Mesenchymal stem cell (in vitro differentiated cells and primary cell): ENCODE measurements at regions not wholly inside any gene's neighbourhood (a gene's known extent, or its start where the extent isn't known, plus 50 kb on each side); places are given as distances from the start of the nearest gene placed in this dataset.

Experiments used
- DNase-seq: peaks from one replicate; pipeline ENCODE4 v3.0.0-alpha.2; 2013
- H2AFZ ChIP-seq: one replicate; pipeline ENCODE4 v1.6.1; 2013; ENCODE audit warnings: low read depth, mild to moderate bottlenecking, control low read depth, inconsistent platforms, low read length, moderate library complexity
- H2AK5ac ChIP-seq: 2 replicates; pipeline ENCODE4 v1.6.1; 2013; ENCODE audit warnings: low read length, moderate library complexity, mild to moderate bottlenecking, inconsistent platforms; ENCODE audit not compliant: severe bottlenecking
- H2BK120ac ChIP-seq: one replicate; pipeline ENCODE4 v1.6.1; 2013; ENCODE audit warnings: low read depth, mild to moderate bottlenecking, inconsistent platforms, low read length, moderate library complexity
- H2BK12ac ChIP-seq, 2 experiments: one replicate each; pipeline ENCODE4 v1.6.1; 2013; ENCODE audit warnings: inconsistent platforms in 2 of 2, low read length in 2 of 2, mild to moderate bottlenecking in 2 of 2, moderate library complexity in 2 of 2, control low read depth in 1 of 2
- H2BK15ac ChIP-seq: one replicate; pipeline ENCODE4 v1.6.1; 2013; ENCODE audit warnings: mild to moderate bottlenecking, low read depth, inconsistent platforms; ENCODE audit not compliant: poor library complexity, severe bottlenecking
- H2BK5ac ChIP-seq: 2 replicates; pipeline ENCODE4 v1.6.1; 2013; ENCODE audit warnings: low read depth, mild to moderate bottlenecking, low read length, control low read depth, inconsistent platforms; ENCODE audit not compliant: poor library complexity, severe bottlenecking
- H3K14ac ChIP-seq, 2 experiments: one replicate each; pipeline ENCODE4 v1.6.1; 2013; ENCODE audit warnings: inconsistent platforms in 2 of 2, low read length in 2 of 2, control low read depth in 1 of 2, mild to moderate bottlenecking in 1 of 2, moderate library complexity in 1 of 2
- H3K18ac ChIP-seq, 2 experiments: one replicate each; pipeline ENCODE4 v1.6.1; 2013; ENCODE audit warnings: inconsistent platforms in 2 of 2, low read length in 2 of 2, control low read depth in 1 of 2, low read depth in 1 of 2, mild to moderate bottlenecking in 1 of 2
- H3K23ac ChIP-seq, 2 experiments: one replicate each; pipeline ENCODE4 v1.6.1; 2013; ENCODE audit warnings: inconsistent platforms in 2 of 2, low read length in 2 of 2, mild to moderate bottlenecking in 2 of 2, moderate library complexity in 2 of 2, control low read depth in 1 of 2
- H3K27ac ChIP-seq: 2 replicates; pipeline ENCODE4 v1.5.1; 2013; ENCODE audit warnings: mild to moderate bottlenecking, moderate library complexity, low read length, control low read depth, inconsistent platforms; ENCODE audit not compliant: poor library complexity, severe bottlenecking
- H3K27me3 ChIP-seq, 2 experiments: 2 replicates each; pipeline versions ENCODE4 v1.6.1 to v1.7.0; 2013; ENCODE audit warnings: low read length in 2 of 2, mild to moderate bottlenecking in 2 of 2, moderate library complexity in 2 of 2, control low read depth in 1 of 2, inconsistent platforms in 1 of 2; ENCODE audit not compliant: control insufficient read depth in 1 of 2, insufficient read depth in 1 of 2
- H3K36me3 ChIP-seq, 2 experiments: 2 replicates each; pipeline versions ENCODE4 v1.6.1 to v1.7.0; 2013; ENCODE audit warnings: low read length in 2 of 2, control low read depth in 1 of 2, inconsistent platforms in 1 of 2, low read depth in 1 of 2, mild to moderate bottlenecking in 1 of 2; ENCODE audit not compliant: insufficient read depth in 2 of 2, control insufficient read depth in 1 of 2
- H3K4ac ChIP-seq, 2 experiments: one replicate each; pipeline ENCODE4 v1.6.1; 2013; ENCODE audit warnings: inconsistent platforms in 2 of 2, low read length in 2 of 2, mild to moderate bottlenecking in 2 of 2, moderate library complexity in 2 of 2, control low read depth in 1 of 2, low read depth in 1 of 2
- H3K4me1 ChIP-seq: 2 replicates; pipeline ENCODE4 v1.6.1; 2013; ENCODE audit warnings: low read depth, low read length, control low read depth; ENCODE audit not compliant: control insufficient read depth, insufficient read depth
- H3K4me2 ChIP-seq: 2 replicates; pipeline ENCODE4 v1.6.1; 2013; ENCODE audit warnings: low read length, mild to moderate bottlenecking, inconsistent platforms; ENCODE audit not compliant: poor library complexity, severe bottlenecking
- H3K4me3 ChIP-seq, 2 experiments: 2 replicates each; pipeline versions ENCODE4 v1.5.1 to v1.7.0; 2013; ENCODE audit warnings: low read length in 2 of 2, mild to moderate bottlenecking in 2 of 2, control low read depth in 1 of 2, low read depth in 1 of 2; ENCODE audit not compliant: insufficient read depth in 1 of 2
- H3K79me1 ChIP-seq: replicated peaks from 2 replicates; pipeline ENCODE4 v1.6.1; 2013; ENCODE audit warnings: mild to moderate bottlenecking, control low read depth, low read length, inconsistent platforms; ENCODE audit not compliant: poor library complexity, severe bottlenecking
- H3K9ac ChIP-seq: 2 replicates; pipeline ENCODE4 v1.7.0; 2013; ENCODE audit warnings: mild to moderate bottlenecking, low read length, moderate library complexity
- H3K9me3 ChIP-seq: 2 replicates; pipeline ENCODE4 v1.7.0; 2013; ENCODE audit warnings: mild to moderate bottlenecking, low read length; ENCODE audit not compliant: control insufficient read depth
- H4K8ac ChIP-seq: one replicate; pipeline ENCODE4 v1.6.1; 2013; ENCODE audit warnings: inconsistent platforms, mild to moderate bottlenecking, low read length, moderate library complexity
- H4K91ac ChIP-seq: one replicate; pipeline ENCODE4 v1.6.1; 2013; ENCODE audit warnings: mild to moderate bottlenecking, low read length, inconsistent platforms
- WGBS: methylation state at CpG from one replicate; pipeline ENCODE4 v1.1.7; 2013; ENCODE audit warnings: mixed read lengths; 5-methylcytosine and 5-hydroxymethylcytosine counted together

- WGBS, result 97% methylated on average over 3 of the region's 5 CpGs
- Histone ChIP-seq H2BK120ac (no peak overlapping the region), H2BK12ac (no peak overlapping the region), H3K23ac (no peak overlapping the region), H4K91ac (no peak overlapping the region), H3K27me3 (no peaks in the 10 kb centered on the region), H3K4ac (no peak overlapping the region), H3K14ac (no peak overlapping the region), H3K27ac (no peak overlapping the region), H3K4me1 (no peaks in the 10 kb centered on the region), H2AK5ac (no peak overlapping the region), H3K79me1 (no peaks in the 10 kb centered on the region), H3K9me3 (peaks cover under 1% of the 10 kb centered on the region), H3K4me3 (no peak overlapping the region), H2BK5ac (no peak overlapping the region), H2BK15ac (no peak overlapping the region), H3K18ac (no peak overlapping the region), H2AFZ (no peak overlapping the region), H3K4me2 (no peak overlapping the region), H3K36me3 (no peaks in the 10 kb centered on the region), H4K8ac (no peak overlapping the region), H3K9ac (no peak overlapping the region)
- no peak for DNase-seq
Measured at GRCh38 chr20:12777016-12777415, 231.8 kb upstream of the SPTLC3 start.

GRCh38 chr20:12786276-12786675 lies 222.5 kb upstream of the SPTLC3 start:
- peaks cover 6% of the 10 kb centered on the region for H3K9me3 ChIP-seq
- no peak overlapping the region for H3K4me3 ChIP-seq
- no peak overlapping the region for H2BK15ac ChIP-seq
- no peaks in the 10 kb centered on the region for H3K4me1 ChIP-seq
- no peak overlapping the region for H3K23ac ChIP-seq
- no peak overlapping the region for H4K8ac ChIP-seq
- H2AK5ac ChIP-seq, result no peak overlapping the region
- no peaks in the 10 kb centered on the region for H3K27me3 ChIP-seq
- H2BK12ac ChIP-seq, result no peak overlapping the region
- no peaks in the 10 kb centered on the region for H3K79me1 ChIP-seq
- no peaks in the 10 kb centered on the region for H3K36me3 ChIP-seq
- H3K4me2 ChIP-seq, result no peak overlapping the region
- H2BK5ac ChIP-seq, result no peak overlapping the region
- H3K14ac ChIP-seq, result no peak overlapping the region
- DNase-seq, result no peak
- no peak overlapping the region for H3K9ac ChIP-seq
- 80% methylated on average over 1 of the region's 5 CpGs for WGBS
- H4K91ac ChIP-seq, result no peak overlapping the region
- no peak overlapping the region for H3K18ac ChIP-seq
- no peak overlapping the region for H3K27ac ChIP-seq
- H3K4ac ChIP-seq, result no peak overlapping the region
- no peak overlapping the region for H2AFZ ChIP-seq
- H2BK120ac ChIP-seq, result no peak overlapping the region

- Histone ChIP-seq H4K8ac (no peak overlapping the region), H3K9ac (no peak overlapping the region), H2BK15ac (no peak overlapping the region), H3K9me3 (peaks cover 3% of the 10 kb centered on the region), H2AFZ (no peak overlapping the region), H4K91ac (no peak overlapping the region), H3K18ac (no peak overlapping the region), H2BK5ac (no peak overlapping the region), H3K27ac (no peak overlapping the region), H3K4ac (no peak overlapping the region), H3K4me1 (no peaks in the 10 kb centered on the region), H3K14ac (no peak overlapping the region), H2BK120ac (no peak overlapping the region), H3K23ac (no peak overlapping the region), H3K79me1 (no peaks in the 10 kb centered on the region), H3K4me3 (no peak overlapping the region), H3K36me3 (no peaks in the 10 kb centered on the region), H2AK5ac (no peak overlapping the region), H3K27me3 (no peaks in the 10 kb centered on the region), H2BK12ac (no peak overlapping the region), H3K4me2 (no peak overlapping the region)
- 81% methylated on average over 7 of the region's 8 CpGs for WGBS
- no peak for DNase-seq
Measured at GRCh38 chr20:12788632-12789299, 220.0 kb upstream of the SPTLC3 start.

- Histone ChIP-seq H3K36me3 (no peaks in the 10 kb centered on the region), H4K8ac (no peak overlapping the region), H3K4me1 (no peaks in the 10 kb centered on the region), H2AFZ (no peak overlapping the region), H3K9ac (no peak overlapping the region), H2BK5ac (no peak overlapping the region), H2BK12ac (no peak overlapping the region), H3K27ac (no peak overlapping the region), H3K23ac (no peak overlapping the region), H3K14ac (no peak overlapping the region), H3K18ac (no peak overlapping the region), H3K4ac (no peak overlapping the region), H3K4me3 (no peak overlapping the region), H2BK15ac (no peak overlapping the region), H2AK5ac (no peak overlapping the region), H3K79me1 (no peaks in the 10 kb centered on the region), H3K27me3 (no peaks in the 10 kb centered on the region), H2BK120ac (no peak overlapping the region), H3K9me3 (peaks cover 3% of the 10 kb centered on the region), H3K4me2 (no peak overlapping the region), H4K91ac (no peak overlapping the region)
- no peak for DNase-seq
- WGBS, result 57% methylated on average over 1 of the region's 1 CpG
Measured at GRCh38 chr20:12790859-12791258, 217.9 kb upstream of the SPTLC3 start.
